H1 (cell line): ENCODE measurements at regions not wholly inside any gene's neighbourhood (a gene's known extent, or its start where the extent isn't known, plus 50 kb on each side); places are given as distances from the start of the nearest gene placed in this dataset.

ENCODE experiments used
- EP300 ChIP-seq, 2 experiments: IDR thresholded peaks; 1 replicate in 1 of 2; 2 replicates in 1 of 2; pipeline ENCODE4 v1.6.1; 2011 to 2012; ENCODE audit warnings: low read depth in 2 of 2, low read length in 2 of 2, mild to moderate bottlenecking in 2 of 2, borderline replicate concordance in 1 of 2, inconsistent platforms in 1 of 2, moderate library complexity in 1 of 2
- POU5F1 ChIP-seq: IDR thresholded peaks from 2 replicates; pipeline ENCODE4 v1.6.1; 2011; ENCODE audit warnings: low read depth, mild to moderate bottlenecking, low read length, moderate library complexity
- SP4 ChIP-seq: IDR thresholded peaks from 2 replicates; pipeline ENCODE4 v1.6.1; 2012; ENCODE audit warnings: low read length, inconsistent platforms
- SUZ12 ChIP-seq: fragments of 200-600 bp; sonication (generic); IDR thresholded peaks from 2 replicates; pipeline ENCODE4 v1.6.1; 2012; ENCODE audit warnings: mild to moderate bottlenecking, inconsistent platforms, low read length, moderate library complexity, mixed read lengths

- TF ChIP-seq SUZ12 (no peak), EP300 (IDR thresholded peaks at IDR 0.05; ENCODE audit: borderline replicate concordance in 1 of 2, low read depth in 2 of 2, low read length in 2 of 2) (no peak), SP4 (no peak), POU5F1 (no peak)
Measured at GRCh38 chr5:160493806-160494338, 72.2 kb downstream of the PTTG1 start (continued).
